GM23338 (cell line): ENCODE measurements at regions not wholly inside any gene's neighbourhood (a gene's known extent, or its start where the extent isn't known, plus 50 kb on each side); places are given as distances from the start of the nearest gene placed in this dataset.

Experiments used
- CREB1 ChIP-seq: fragments of 250-450 bp; sonication (Bioruptor Pico); IDR thresholded peaks from 2 replicates; pipeline ENCODE4 v1.5.0; 2020; ENCODE audit warnings: low read depth, mild to moderate bottlenecking, moderate library complexity
- EZH2phosphoT487 ChIP-seq: fragments of 200-600 bp; sonication (generic); IDR thresholded peaks from one replicate; pipeline ENCODE4 v1.8.1; 2018; ENCODE audit warnings: antibody characterized with exemption; ENCODE audit not compliant: unreplicated experiment
- POLR2AphosphoS5 ChIP-seq: IDR thresholded peaks from 2 replicates; pipeline ENCODE4 v1.6.1; 2016; ENCODE audit warnings: antibody characterized with exemption, low read depth
- TF ChIP-seq, protein P1 (sequence below), 2 experiments: fragments of 200-600 bp in 1 of 2; sonication (generic) in 1 of 2; conservative IDR thresholded peaks; 2 replicates each; pipeline versions ENCODE4 v1.5.1 to v1.6.1; 2016 to 2017; ENCODE audit warnings: antibody characterized with exemption in 2 of 2, low read depth in 2 of 2, mild to moderate bottlenecking in 2 of 2, moderate library complexity in 1 of 2

- TF ChIP-seq, protein P1, sequence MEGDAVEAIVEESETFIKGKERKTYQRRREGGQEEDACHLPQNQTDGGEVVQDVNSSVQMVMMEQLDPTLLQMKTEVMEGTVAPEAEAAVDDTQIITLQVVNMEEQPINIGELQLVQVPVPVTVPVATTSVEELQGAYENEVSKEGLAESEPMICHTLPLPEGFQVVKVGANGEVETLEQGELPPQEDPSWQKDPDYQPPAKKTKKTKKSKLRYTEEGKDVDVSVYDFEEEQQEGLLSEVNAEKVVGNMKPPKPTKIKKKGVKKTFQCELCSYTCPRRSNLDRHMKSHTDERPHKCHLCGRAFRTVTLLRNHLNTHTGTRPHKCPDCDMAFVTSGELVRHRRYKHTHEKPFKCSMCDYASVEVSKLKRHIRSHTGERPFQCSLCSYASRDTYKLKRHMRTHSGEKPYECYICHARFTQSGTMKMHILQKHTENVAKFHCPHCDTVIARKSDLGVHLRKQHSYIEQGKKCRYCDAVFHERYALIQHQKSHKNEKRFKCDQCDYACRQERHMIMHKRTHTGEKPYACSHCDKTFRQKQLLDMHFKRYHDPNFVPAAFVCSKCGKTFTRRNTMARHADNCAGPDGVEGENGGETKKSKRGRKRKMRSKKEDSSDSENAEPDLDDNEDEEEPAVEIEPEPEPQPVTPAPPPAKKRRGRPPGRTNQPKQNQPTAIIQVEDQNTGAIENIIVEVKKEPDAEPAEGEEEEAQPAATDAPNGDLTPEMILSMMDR (conservative IDR thresholded peaks at IDR 0.05; ENCODE audit: low read depth in 2 of 2): no peak
- no peak for TF ChIP-seq POLR2AphosphoS5
- no peak for TF ChIP-seq EZH2phosphoT487
- no peak for TF ChIP-seq CREB1
Measured at GRCh38 chr5:66517351-66517750, 78.8 kb upstream of the MAST4 start.
